HG03135 (cell line): ENCODE measurements at regions not wholly inside any gene's neighbourhood (a gene's known extent, or its start where the extent isn't known, plus 50 kb on each side); places are given as distances from the start of the nearest gene placed in this dataset.

ENCODE experiments used
- ATAC-seq: cut with Tn5 transposase; IDR thresholded peaks from one replicate; pipeline ENCODE4 v1.9.1; 2021; ENCODE audit warnings: mild to moderate bottlenecking, moderate library complexity; ENCODE audit not compliant: unreplicated experiment

- ATAC-seq = no peak
Measured at GRCh38 chr20:52867305-52867704, 104.9 kb upstream of the TSHZ2 start.

GRCh38 chr20:52864916-52865605 is 107.1 kb upstream of the TSHZ2 start:
- no peak for ATAC-seq

GRCh38 chr20:52859156-52859876 is 112.8 kb upstream of the TSHZ2 start:
- no peak for ATAC-seq

GRCh38 chr20:52852714-52853113 is 119.4 kb upstream of the TSHZ2 start:
- ATAC-seq = no peak

GRCh38 chr20:52847731-52848359 is 124.3 kb upstream of the TSHZ2 start:
- ATAC-seq = no peak

- no peak for ATAC-seq
Measured at GRCh38 chr20:52847029-52847660, 125.0 kb upstream of the TSHZ2 start.

GRCh38 chr20:52845044-52845443 is 127.1 kb upstream of the TSHZ2 start:
- no peak for ATAC-seq

- ATAC-seq = no peak
Measured at GRCh38 chr20:52843425-52843824, 128.7 kb upstream of the TSHZ2 start.

GRCh38 chr20:52841003-52841402 is 131.2 kb upstream of the TSHZ2 start:
- no peak for ATAC-seq

GRCh38 chr20:52840041-52840440 is 132.1 kb upstream of the TSHZ2 start:
- no peak for ATAC-seq

GRCh38 chr20:52838510-52839241 is 133.5 kb upstream of the TSHZ2 start:
- ATAC-seq = no peak

- no peak for ATAC-seq
Measured at GRCh38 chr20:52837378-52837777, 134.8 kb upstream of the TSHZ2 start.

GRCh38 chr20:52833901-52834300 is 138.3 kb upstream of the TSHZ2 start:
- ATAC-seq = no peak

GRCh38 chr20:52832151-52832774 is 139.9 kb upstream of the TSHZ2 start:
- no peak for ATAC-seq

GRCh38 chr20:52830598-52830997 is 141.6 kb upstream of the TSHZ2 start:
- ATAC-seq = no peak

GRCh38 chr20:52829111-52829510 is 143.0 kb upstream of the TSHZ2 start:
- ATAC-seq = no peak

GRCh38 chr20:52828199-52828598 is 144.0 kb upstream of the TSHZ2 start:
- no peak for ATAC-seq

- no peak for ATAC-seq
Measured at GRCh38 chr20:52826722-52827121, 145.4 kb upstream of the TSHZ2 start.

GRCh38 chr20:52826321-52826720 is 145.8 kb upstream of the TSHZ2 start:
- no peak for ATAC-seq

- no peak for ATAC-seq
Measured at GRCh38 chr20:52824494-52825216, 147.5 kb upstream of the TSHZ2 start.
